Endodermal cell (in vitro differentiated cells): ENCODE measurements at regions not wholly inside any gene's neighbourhood (a gene's known extent, or its start where the extent isn't known, plus 50 kb on each side); places are given as distances from the start of the nearest gene placed in this dataset.
"Not testable (repeated sequence)": the region's sequence is repeated elsewhere in the genome, so short reads cannot be mapped to it uniquely, and the experiment has no call there.

ENCODE experiments used
- DNase-seq: peaks from one replicate; pipeline ENCODE4 v3.0.0-alpha.2; 2017
- H3K27ac ChIP-seq: 2 replicates; pipeline ENCODE4 v1.5.1; 2013; ENCODE audit warnings: mild to moderate bottlenecking, low read depth, low read length, moderate library complexity
- H3K27me3 ChIP-seq: 2 replicates; pipeline ENCODE4 v1.6.1; 2013; ENCODE audit warnings: mild to moderate bottlenecking, low read length, moderate library complexity; ENCODE audit not compliant: insufficient read depth, control insufficient read depth, poor library complexity, severe bottlenecking
- H3K36me3 ChIP-seq: 2 replicates; pipeline ENCODE4 v1.7.0; 2013; ENCODE audit warnings: mild to moderate bottlenecking, low read length, moderate library complexity; ENCODE audit not compliant: control insufficient read depth, insufficient read depth
- H3K4me1 ChIP-seq: one replicate; pipeline ENCODE4 v1.7.0; 2013; ENCODE audit warnings: low read length; ENCODE audit not compliant: control insufficient read depth, insufficient read depth
- H3K4me3 ChIP-seq: 2 replicates; pipeline ENCODE4 v1.5.1; 2013; ENCODE audit warnings: mild to moderate bottlenecking, low read length, moderate library complexity
- H3K9ac ChIP-seq: 2 replicates; pipeline ENCODE4 v1.6.1; 2013; ENCODE audit warnings: mild to moderate bottlenecking, low read length, moderate library complexity; ENCODE audit not compliant: poor library complexity, severe bottlenecking; ENCODE audit errors: extremely low read depth
- H3K9me3 ChIP-seq: 2 replicates; pipeline ENCODE4 v1.6.1; 2013; ENCODE audit warnings: mild to moderate bottlenecking, low read length, moderate library complexity; ENCODE audit not compliant: control insufficient read depth
- H3K27ac Mint-ChIP-seq: 2 replicates; pipeline ENCODE4 v1.8.0; 2020; ENCODE audit warnings: mixed read lengths
- H3K27me3 Mint-ChIP-seq: 2 replicates; pipeline ENCODE4 v1.8.0; 2021; ENCODE audit warnings: mild to moderate bottlenecking, mixed read lengths; ENCODE audit not compliant: insufficient read depth
- H3K36me3 Mint-ChIP-seq: 2 replicates; pipeline ENCODE4 v1.8.0; 2020; ENCODE audit warnings: low read depth, mixed read lengths
- H3K4me1 Mint-ChIP-seq: 2 replicates; pipeline ENCODE4 v1.8.0; 2020; ENCODE audit warnings: mixed read lengths
- H3K4me3 Mint-ChIP-seq: 2 replicates; pipeline ENCODE4 v1.8.0; 2020; ENCODE audit warnings: mild to moderate bottlenecking, moderate library complexity, mixed read lengths
- H3K9me3 Mint-ChIP-seq: 2 replicates; pipeline ENCODE4 v1.8.0; 2020; ENCODE audit warnings: mild to moderate bottlenecking, mixed read lengths
- WGBS, 2 experiments: methylation state at CpG; one replicate each; pipeline versions ENCODE4 v1.1.5 to v1.1.7; 2013; ENCODE audit warnings: missing lambda C conversion rate in 2 of 2, mixed read lengths in 1 of 2; ENCODE audit not compliant: insufficient coverage in 1 of 2, insufficient read length in 1 of 2; 5-methylcytosine and 5-hydroxymethylcytosine counted together
- TF ChIP-seq, protein P1 (sequence below): fragments of 200-600 bp; sonication (generic); conservative IDR thresholded peaks from 2 replicates; pipeline ENCODE4 v1.5.0; 2021; ENCODE audit warnings: antibody characterized with exemption, mild to moderate bottlenecking

DNA sequence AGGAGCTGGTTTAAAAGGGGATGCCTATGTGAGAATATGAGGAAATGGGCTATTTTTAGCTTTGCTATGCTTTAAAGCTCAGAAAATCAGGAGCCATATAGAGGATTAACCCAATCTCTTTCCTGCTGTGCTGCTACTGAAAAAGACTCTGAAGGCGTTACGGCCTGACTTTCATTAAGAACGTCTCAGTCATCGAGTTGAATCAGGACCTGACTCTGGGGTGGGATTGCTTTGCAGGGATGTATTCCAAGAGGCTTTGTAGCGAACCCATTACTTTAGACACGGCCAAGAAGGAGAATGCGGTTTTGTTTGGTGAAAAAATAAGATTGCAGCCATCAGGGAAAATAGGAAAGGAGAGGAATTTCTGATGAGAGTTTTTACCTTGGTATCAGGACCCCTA, 426.9 kb downstream of the CCSER2 start:
- no peak overlapping the region for H3K27ac ChIP-seq
- DNase-seq, result no peak
- no peaks in the 10 kb centered on the region for H3K36me3 Mint-ChIP-seq
- peak overlapping the region; percentile 7 for H3K4me3 ChIP-seq
- H3K9me3 Mint-ChIP-seq, result peaks cover 2% of the 10 kb centered on the region
- H3K9ac ChIP-seq, result no peak overlapping the region
- no peaks in the 10 kb centered on the region for H3K27me3 ChIP-seq
- no peaks in the 10 kb centered on the region for H3K4me1 ChIP-seq
- TF ChIP-seq, protein P1, sequence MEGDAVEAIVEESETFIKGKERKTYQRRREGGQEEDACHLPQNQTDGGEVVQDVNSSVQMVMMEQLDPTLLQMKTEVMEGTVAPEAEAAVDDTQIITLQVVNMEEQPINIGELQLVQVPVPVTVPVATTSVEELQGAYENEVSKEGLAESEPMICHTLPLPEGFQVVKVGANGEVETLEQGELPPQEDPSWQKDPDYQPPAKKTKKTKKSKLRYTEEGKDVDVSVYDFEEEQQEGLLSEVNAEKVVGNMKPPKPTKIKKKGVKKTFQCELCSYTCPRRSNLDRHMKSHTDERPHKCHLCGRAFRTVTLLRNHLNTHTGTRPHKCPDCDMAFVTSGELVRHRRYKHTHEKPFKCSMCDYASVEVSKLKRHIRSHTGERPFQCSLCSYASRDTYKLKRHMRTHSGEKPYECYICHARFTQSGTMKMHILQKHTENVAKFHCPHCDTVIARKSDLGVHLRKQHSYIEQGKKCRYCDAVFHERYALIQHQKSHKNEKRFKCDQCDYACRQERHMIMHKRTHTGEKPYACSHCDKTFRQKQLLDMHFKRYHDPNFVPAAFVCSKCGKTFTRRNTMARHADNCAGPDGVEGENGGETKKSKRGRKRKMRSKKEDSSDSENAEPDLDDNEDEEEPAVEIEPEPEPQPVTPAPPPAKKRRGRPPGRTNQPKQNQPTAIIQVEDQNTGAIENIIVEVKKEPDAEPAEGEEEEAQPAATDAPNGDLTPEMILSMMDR, result no peak
- peaks cover 5% of the 10 kb centered on the region for H3K27me3 Mint-ChIP-seq
- H3K9me3 ChIP-seq, result no peaks in the 10 kb centered on the region
- H3K27ac Mint-ChIP-seq, result peak overlapping the region; percentile 14
- no peaks in the 10 kb centered on the region for H3K36me3 ChIP-seq
- 65 to 67% methylated on average over 4 to 7 of the region's 7 CpGs for WGBS, 2 experiments
- no peak overlapping the region for H3K4me3 Mint-ChIP-seq
- H3K4me1 Mint-ChIP-seq, result peaks cover 19% of the 10 kb centered on the region

DNA sequence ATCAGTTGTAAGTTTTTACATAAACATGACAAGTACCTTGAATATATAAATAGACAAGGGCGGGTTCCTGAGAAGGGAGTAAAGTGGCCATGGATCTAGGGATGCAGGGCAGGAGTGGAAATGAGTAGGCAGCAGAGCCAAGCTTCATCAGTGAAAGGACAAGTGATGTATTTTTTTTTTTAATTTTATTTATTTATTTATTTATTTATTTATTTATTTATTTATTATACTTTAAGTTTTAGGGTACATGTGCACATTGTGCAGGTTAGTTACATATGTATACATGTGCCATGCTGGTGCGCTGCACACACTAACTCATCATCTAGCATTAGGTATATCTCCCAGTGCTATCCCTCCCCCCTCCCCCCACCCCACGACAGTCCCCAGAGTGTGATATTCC, 428.3 kb downstream of the CCSER2 start:
- H3K4me3 Mint-ChIP-seq, DNase-seq, H3K9me3 ChIP-seq, H3K27me3 Mint-ChIP-seq, H3K27ac ChIP-seq, H3K27ac Mint-ChIP-seq, H3K27me3 ChIP-seq, H3K9ac ChIP-seq, H3K36me3 ChIP-seq, H3K4me1 ChIP-seq, H3K36me3 Mint-ChIP-seq, H3K9me3 Mint-ChIP-seq: not testable (repeated sequence)
- WGBS, 2 experiments, result 89 to 100% methylated on average over 1 of the region's 3 CpGs
- peak overlapping the region; percentile 30 for H3K4me3 ChIP-seq
- H3K4me1 Mint-ChIP-seq, result peaks cover 19% of the 10 kb centered on the region

DNA sequence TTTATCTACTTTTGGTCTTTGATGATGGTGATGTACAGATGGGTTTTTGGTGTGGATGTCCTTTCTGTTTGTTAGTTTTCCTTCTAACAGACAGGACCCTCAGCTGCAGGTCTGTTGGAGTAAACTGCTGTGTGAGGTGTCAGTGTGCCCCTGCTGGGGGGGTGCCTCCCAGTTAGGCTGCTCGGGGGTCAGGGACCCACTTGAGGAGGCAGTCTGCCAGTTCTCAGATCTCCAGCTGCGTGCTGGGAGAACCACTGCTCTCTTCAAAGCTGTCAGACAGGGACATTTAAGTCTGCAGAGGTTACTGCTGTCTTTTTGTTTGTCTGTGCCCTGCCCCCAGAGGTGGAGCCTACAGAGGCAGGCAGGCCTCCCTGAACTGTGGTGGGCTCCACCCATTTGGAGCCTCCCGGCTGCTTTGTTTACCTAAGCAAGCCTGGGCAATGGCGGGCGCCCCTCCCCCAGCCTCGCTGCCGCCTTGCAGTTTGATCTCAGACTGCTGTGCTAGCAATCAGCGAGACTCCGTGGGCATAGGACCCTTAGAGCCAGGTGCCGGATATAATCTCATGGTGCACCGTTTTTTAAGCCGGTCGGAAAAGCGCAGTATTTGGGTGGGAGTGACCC, 433.7 kb downstream of the CCSER2 start:
- H3K27ac Mint-ChIP-seq, result peak overlapping the region; percentile 53
- not testable (repeated sequence) for H3K9me3 ChIP-seq, H3K27me3 Mint-ChIP-seq, H3K36me3 ChIP-seq, H3K36me3 Mint-ChIP-seq, H3K9me3 Mint-ChIP-seq, H3K9ac ChIP-seq, H3K27ac ChIP-seq, H3K4me3 ChIP-seq, H3K4me1 ChIP-seq, H3K27me3 ChIP-seq
- 51 to 88% methylated on average over 7 to 12 of the region's 14 CpGs for WGBS, 2 experiments
- peaks cover 17% of the 10 kb centered on the region for H3K4me1 Mint-ChIP-seq
- DNase-seq, result peak; percentile 77
- peak overlapping the region; percentile 43 for H3K4me3 Mint-ChIP-seq

DNA sequence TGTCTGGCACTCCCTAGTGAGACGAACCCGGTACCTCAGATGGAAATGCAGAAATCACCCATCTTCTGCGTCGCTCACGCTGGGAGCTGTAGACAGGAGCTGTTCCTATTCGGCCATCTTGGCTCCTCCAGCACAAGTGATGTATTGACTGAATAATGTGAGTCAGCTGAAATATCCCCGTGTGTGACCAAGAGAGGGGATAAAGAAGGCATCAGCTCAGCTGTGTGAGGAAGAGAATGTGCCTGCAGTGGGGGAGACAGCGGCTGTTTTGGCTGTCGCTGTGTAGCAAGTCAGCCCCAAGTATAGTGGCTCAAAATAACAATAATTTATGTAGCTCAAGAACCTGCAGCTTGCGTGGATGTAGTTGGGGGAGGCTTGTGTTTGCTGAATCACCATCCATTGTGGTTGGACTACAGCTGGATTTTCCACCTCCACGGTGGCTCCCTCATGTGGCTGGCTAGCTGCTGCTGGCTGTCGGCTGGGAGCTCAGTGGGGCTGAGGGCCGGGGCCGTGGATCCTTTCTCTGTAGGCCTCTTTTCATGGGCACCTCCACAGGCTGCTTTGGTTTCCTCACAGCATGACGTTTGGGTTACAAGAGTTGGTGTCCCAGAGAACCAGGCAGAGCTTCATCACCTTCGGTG, 434.5 kb downstream of the CCSER2 start:
- no peak overlapping the region for H3K27ac ChIP-seq
- peak; percentile 65 for DNase-seq
- no peaks in the 10 kb centered on the region for H3K9me3 ChIP-seq
- H3K9me3 Mint-ChIP-seq, result peaks cover 8% of the 10 kb centered on the region
- H3K4me3 Mint-ChIP-seq, result peak overlapping the region; percentile 43
- H3K4me1 Mint-ChIP-seq, result peaks cover 17% of the 10 kb centered on the region
- H3K9ac ChIP-seq, result no peak overlapping the region
- H3K27me3 ChIP-seq, result no peaks in the 10 kb centered on the region
- H3K4me3 ChIP-seq, result no peak overlapping the region
- peaks cover 4% of the 10 kb centered on the region for H3K4me1 ChIP-seq
- peaks cover 6% of the 10 kb centered on the region for H3K27me3 Mint-ChIP-seq
- TF ChIP-seq, protein P1, result peak; percentile 58
- H3K36me3 ChIP-seq, result no peaks in the 10 kb centered on the region
- no peaks in the 10 kb centered on the region for H3K36me3 Mint-ChIP-seq
- peak overlapping the region; percentile 53 for H3K27ac Mint-ChIP-seq
- WGBS, 2 experiments, result 90 to 91% methylated on average over 7 to 16 of the region's 16 CpGs
